ENCODE measurements at regions not wholly inside any gene's neighbourhood (a gene's known extent, or its start where the extent isn't known, plus 50 kb on each side); places are given as distances from the start of the nearest gene placed in this dataset.
"Not testable (repeated sequence)": the region's sequence is repeated elsewhere in the genome, so short reads cannot be mapped to it uniquely, and the experiment has no call there.

- in situ Hi-C loops (cut with MboI; ENCODE audit: low sequenced_read_pairs); H3K36me3 ChIP-seq (replicated peaks); H3K9me3 ChIP-seq; H3K4me3 ChIP-seq; H3K4me1 ChIP-seq: not testable (repeated sequence)
- peak in 1 of 2 experiments; percentile 11 for DNase-seq (ENCODE audit: low spot score in 2 of 2)
- peaks cover 18% of the 10 kb centered on the region for H3K27me3 ChIP-seq (ENCODE audit: low read depth)
Observed at GRCh38 chr2:91476936-91477246, 2785.4 kb downstream of the RPIA start.

GRCh38 chr2:91477291-91477690, 2785.8 kb downstream of the RPIA start:
- H3K4me3 ChIP-seq; H3K9me3 ChIP-seq; in situ Hi-C loops (cut with MboI; ENCODE audit: low sequenced_read_pairs); H3K4me1 ChIP-seq; H3K36me3 ChIP-seq (replicated peaks): not testable (repeated sequence)
- peak in 1 of 2 experiments; percentile 14 for DNase-seq (ENCODE audit: low spot score in 2 of 2)
- peaks cover 18% of the 10 kb centered on the region for H3K27me3 ChIP-seq (ENCODE audit: low read depth)

- DNase-seq (ENCODE audit: low spot score in 2 of 2): peak; percentile 6 to 53
- peak overlapping the region; percentile 29 for H3K4me3 ChIP-seq
- peaks cover 18% of the 10 kb centered on the region for H3K27me3 ChIP-seq (ENCODE audit: low read depth)
- in situ Hi-C loops (cut with MboI; ENCODE audit: low sequenced_read_pairs): no loop called here
- no peaks in the 10 kb centered on the region for H3K9me3 ChIP-seq
- H3K36me3 ChIP-seq (replicated peaks): no peaks in the 10 kb centered on the region
- H3K4me1 ChIP-seq: no peaks in the 10 kb centered on the region
Observed at GRCh38 chr2:91477731-91478672, 2786.5 kb downstream of the RPIA start.

GRCh38 chr2:91478851-91479718, 2787.6 kb downstream of the RPIA start:
- H3K4me3 ChIP-seq; in situ Hi-C loops (cut with MboI; ENCODE audit: low sequenced_read_pairs); H3K9me3 ChIP-seq; H3K36me3 ChIP-seq (replicated peaks); H3K4me1 ChIP-seq: not testable (repeated sequence)
- peak in 1 of 2 experiments; percentile 44 for DNase-seq (ENCODE audit: low spot score in 2 of 2)
- H3K27me3 ChIP-seq (ENCODE audit: low read depth): peaks cover 18% of the 10 kb centered on the region

DNA sequence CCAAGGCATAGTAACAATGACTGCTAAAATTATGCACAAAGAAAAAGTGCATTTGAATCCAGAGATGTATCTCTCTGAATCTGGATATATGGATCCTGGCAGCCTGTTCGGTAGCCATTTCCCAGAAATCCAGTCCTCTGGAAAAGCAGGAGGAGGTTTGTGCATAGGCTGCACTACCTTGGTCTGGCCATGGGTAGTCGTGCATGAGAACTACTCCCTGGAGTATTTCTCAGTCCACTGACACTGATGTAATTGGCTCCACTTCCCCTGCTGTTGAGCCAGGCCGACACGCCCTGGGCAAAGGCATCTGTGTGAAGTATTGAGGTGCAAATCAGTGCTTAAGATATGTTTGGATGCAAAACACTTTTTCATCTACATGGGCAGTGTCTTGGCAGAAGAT, 2793.8 kb downstream of the RPIA start:
- H3K4me3 ChIP-seq; H3K4me1 ChIP-seq; H3K27me3 ChIP-seq (ENCODE audit: low read depth); in situ Hi-C loops (cut with MboI; ENCODE audit: low sequenced_read_pairs); H3K9me3 ChIP-seq; H3K36me3 ChIP-seq (replicated peaks): not testable (repeated sequence)
- DNase-seq (ENCODE audit: low spot score in 2 of 2): peak in 1 of 2 experiments; percentile 14

- H3K36me3 ChIP-seq (replicated peaks); in situ Hi-C loops (cut with MboI; ENCODE audit: low sequenced_read_pairs); DNase-seq (ENCODE audit: low spot score in 2 of 2); H3K4me1 ChIP-seq; H3K9me3 ChIP-seq; H3K27me3 ChIP-seq (ENCODE audit: low read depth); H3K4me3 ChIP-seq: not testable (repeated sequence)
Observed at GRCh38 chr2:91497129-91498064, 2805.9 kb downstream of the RPIA start.

- H3K4me1 ChIP-seq; in situ Hi-C loops (cut with MboI; ENCODE audit: low sequenced_read_pairs); H3K27me3 ChIP-seq (ENCODE audit: low read depth); H3K9me3 ChIP-seq; H3K36me3 ChIP-seq (replicated peaks); DNase-seq (ENCODE audit: low spot score in 2 of 2); H3K4me3 ChIP-seq: not testable (repeated sequence)
Observed at GRCh38 chr2:91498065-91498449, 2806.6 kb downstream of the RPIA start.

DNA sequence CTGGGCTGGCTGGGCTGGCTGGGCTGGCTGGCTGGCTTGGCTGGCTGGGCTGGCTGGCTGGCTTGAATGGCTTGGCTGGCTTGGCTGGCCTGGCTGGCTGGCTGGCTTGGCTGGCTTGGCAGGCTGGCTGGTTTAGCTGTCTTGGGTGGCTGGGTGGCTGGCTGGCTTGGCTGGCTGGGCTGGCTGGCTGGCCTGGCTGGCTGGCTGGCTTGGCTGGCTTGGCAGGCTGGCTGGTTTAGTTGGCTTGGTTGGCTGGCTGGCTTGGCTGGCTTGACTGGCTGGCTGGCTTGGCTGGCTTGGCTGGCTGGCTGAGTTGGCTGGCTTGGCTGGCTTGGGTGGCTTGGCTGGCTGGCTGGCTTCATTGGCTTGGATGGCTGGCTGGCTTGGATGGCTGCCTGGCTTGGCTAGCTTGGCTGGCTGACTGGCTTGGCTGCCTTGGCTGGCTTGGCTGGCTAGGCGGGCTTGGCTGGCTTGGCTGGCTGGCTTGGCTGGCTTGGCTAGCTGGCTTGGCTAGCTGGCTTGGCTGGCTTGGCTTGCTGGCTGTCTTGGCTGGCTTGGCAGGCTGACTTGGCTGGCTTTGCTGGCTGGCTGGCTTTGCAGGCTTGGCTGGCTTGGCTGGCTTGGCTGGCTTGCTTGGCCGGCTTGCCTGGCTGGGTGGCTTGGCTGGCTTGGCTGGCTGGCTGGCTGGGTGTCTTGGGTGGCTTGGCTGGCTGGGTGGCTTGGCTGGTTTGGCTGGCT, 2807.2 kb downstream of the RPIA start:
- H3K36me3 ChIP-seq (replicated peaks); in situ Hi-C loops (cut with MboI; ENCODE audit: low sequenced_read_pairs); H3K9me3 ChIP-seq; DNase-seq (ENCODE audit: low spot score in 2 of 2); H3K27me3 ChIP-seq (ENCODE audit: low read depth); H3K4me1 ChIP-seq; H3K4me3 ChIP-seq: not testable (repeated sequence)

- in situ Hi-C loops (cut with MboI; ENCODE audit: low sequenced_read_pairs); H3K4me3 ChIP-seq: not testable (repeated sequence)
Observed at GRCh38 chr2:91499431-91500050, 2808.1 kb downstream of the RPIA start.

DNA sequence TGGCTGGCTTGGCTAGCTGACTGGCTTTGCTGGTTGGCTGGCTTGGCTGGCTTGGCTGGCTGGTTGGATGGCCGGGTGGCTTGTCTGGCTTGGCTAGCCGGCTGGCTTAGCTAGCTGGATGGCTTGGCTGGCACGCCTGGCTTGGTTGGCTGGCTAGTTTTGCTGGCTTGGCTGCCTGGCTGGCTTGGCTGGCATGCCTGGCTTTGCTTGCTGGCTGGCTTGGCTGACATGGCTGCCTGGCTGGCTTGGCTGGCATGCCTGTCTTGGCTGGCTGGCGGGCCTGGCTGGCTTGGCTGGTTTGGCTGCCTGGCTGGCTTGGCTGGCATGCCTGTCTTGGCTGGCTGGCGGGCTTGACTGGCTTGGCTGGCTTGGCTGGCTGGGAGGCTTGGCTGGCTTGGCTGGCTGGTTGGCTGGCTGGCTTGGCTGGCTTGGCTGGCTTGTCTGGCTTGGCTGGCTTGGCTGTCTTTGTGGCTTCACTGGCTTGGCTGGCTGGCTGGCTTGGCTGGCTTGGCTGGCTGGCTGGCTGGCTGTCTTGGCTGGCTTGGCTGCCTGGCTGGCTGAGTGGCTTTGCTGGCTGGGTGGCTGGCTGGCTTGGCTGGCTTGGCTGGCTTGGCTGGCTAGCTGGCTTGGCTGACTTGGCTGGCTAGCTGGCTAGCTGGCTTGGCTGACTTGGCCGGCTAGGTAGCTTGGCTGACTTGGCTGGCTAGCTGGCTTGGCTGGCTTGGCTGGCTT, 2808.9 kb downstream of the RPIA start:
- H3K27me3 ChIP-seq (ENCODE audit: low read depth); H3K36me3 ChIP-seq (replicated peaks); DNase-seq (ENCODE audit: low spot score in 2 of 2); H3K4me1 ChIP-seq; H3K9me3 ChIP-seq; H3K4me3 ChIP-seq; in situ Hi-C loops (cut with MboI; ENCODE audit: low sequenced_read_pairs): not testable (repeated sequence)

More at GRCh38 chr2:91499431-91500050, 2808.1 kb downstream of the RPIA start:
- H3K36me3 ChIP-seq (replicated peaks); H3K27me3 ChIP-seq (ENCODE audit: low read depth); H3K4me1 ChIP-seq; H3K9me3 ChIP-seq; DNase-seq (ENCODE audit: low spot score in 2 of 2): not testable (repeated sequence)

DNA sequence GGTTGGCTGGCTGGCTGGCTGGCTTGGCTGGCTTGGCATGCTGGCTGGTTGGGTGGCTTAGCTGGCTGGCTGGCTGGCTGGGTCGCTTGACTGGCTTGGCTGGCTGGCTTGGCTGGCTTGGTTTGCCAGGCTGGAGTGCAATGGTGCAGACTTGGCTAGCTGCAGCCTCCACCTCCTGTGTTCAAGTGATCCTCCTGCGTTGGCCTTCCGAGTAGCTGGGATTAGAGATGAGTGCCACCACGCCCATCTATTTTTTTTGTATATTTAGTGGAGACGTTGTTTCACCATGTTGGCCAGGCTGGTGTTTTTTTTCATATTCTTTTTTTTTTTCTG, 2809.5 kb downstream of the RPIA start:
- H3K9me3 ChIP-seq; H3K4me1 ChIP-seq; H3K36me3 ChIP-seq (replicated peaks); H3K27me3 ChIP-seq (ENCODE audit: low read depth); in situ Hi-C loops (cut with MboI; ENCODE audit: low sequenced_read_pairs); H3K4me3 ChIP-seq; DNase-seq (ENCODE audit: low spot score in 2 of 2): not testable (repeated sequence)

DNA sequence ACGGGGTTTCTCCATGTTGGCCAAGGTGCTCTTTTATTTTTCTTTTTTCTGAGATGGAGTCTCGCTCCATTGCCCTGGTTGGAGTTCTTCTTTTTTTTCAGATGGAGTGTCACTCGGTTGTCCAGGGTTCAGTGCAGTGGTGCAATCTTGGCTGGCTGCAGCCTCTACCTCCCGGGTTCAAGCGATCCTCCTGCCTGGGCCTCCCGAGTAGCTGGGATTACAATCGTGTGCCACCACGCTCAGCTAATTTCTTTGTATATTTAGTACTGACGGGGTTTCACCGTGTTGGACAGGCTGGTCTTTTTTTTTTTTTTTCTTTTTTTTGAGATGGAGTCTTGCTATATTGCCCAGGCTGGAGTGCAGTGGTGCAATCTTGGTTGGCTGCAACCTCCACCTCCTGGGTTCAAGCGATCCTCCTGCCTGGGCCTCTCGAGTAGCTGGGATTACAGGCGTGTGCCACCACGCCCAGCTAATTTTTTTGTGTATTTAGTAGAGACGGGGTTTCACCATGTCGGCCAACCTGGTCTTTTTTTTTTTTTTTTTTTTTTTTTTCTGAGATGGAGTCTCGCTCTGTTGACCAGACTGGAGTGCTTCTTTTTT, 2810.1 kb downstream of the RPIA start:
- H3K4me3 ChIP-seq; in situ Hi-C loops (cut with MboI; ENCODE audit: low sequenced_read_pairs); DNase-seq (ENCODE audit: low spot score in 2 of 2); H3K27me3 ChIP-seq (ENCODE audit: low read depth); H3K36me3 ChIP-seq (replicated peaks); H3K9me3 ChIP-seq; H3K4me1 ChIP-seq: not testable (repeated sequence)

Measured in HAP-1 (cell line).